ENCODE measurements at regions not wholly inside any gene's neighbourhood (a gene's known extent, or its start where the extent isn't known, plus 50 kb on each side); places are given as distances from the start of the nearest gene placed in this dataset.
"Not testable (repeated sequence)": the region's sequence is repeated elsewhere in the genome, so short reads cannot be mapped to it uniquely, and the experiment has no call there.

DNA sequence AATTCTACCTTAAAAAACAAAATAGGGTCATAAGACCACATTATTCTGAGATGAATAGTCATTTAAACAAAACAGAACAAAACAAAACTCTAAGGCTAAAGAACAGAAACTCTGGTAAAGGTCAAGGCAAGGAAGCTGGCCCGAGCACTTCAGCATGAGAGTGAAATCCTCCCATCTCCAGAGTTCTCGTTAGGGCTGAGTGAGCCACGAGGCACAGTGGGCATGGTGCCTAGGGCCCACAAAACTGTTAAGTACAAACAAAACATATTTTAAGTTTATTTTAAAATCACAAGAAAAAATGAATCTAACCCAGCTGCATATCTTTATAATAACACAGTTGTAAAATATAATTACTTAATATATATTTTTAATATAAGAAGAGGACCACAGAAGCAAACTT is 417.8 kb upstream of the GBE1 start:
- no peaks in the 10 kb centered on the region for H3K27me3 ChIP-seq (ENCODE audit: control insufficient read depth, insufficient read depth, low read length)
- DNase-seq (ENCODE audit: low read depth in 4 of 6, low spot score in 6 of 6): no peak
- no peak overlapping the region for H3K27ac ChIP-seq (ENCODE audit: low read depth, low read length)
- no peaks in the 10 kb centered on the region for H3K4me1 ChIP-seq (ENCODE audit: control insufficient read depth, insufficient read depth, low read length)
- no peaks in the 10 kb centered on the region for H3K9me3 ChIP-seq (ENCODE audit: control insufficient read depth, insufficient read depth, low read length)
- no peaks in the 10 kb centered on the region for H3K36me3 ChIP-seq (ENCODE audit: control insufficient read depth, insufficient read depth, low read length)
- no peak overlapping the region for H3K4me3 ChIP-seq (ENCODE audit: low read depth, low read length)
- WGBS (ENCODE audit: insufficient coverage): no CpG with 5 or more reads among the region's 3 CpGs

DNA sequence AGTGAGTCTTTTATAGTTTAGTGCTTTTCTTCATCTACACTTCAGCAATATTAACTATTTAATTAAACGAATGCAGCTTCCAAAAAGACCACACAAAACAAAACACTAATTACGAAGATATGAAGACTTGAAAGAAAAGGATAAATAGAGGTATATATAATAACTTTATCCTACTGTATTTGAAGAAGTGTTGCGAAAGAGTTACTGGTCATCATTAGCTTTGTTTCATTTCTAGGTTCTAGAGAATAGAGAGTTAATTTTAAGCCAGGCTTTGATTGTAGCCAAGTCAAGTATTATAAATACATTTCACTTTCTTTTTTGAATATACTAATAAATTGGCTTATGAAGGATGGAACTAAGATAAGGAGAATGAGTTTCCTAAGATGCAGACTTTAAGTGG is 416.8 kb upstream of the GBE1 start:
- no peaks in the 10 kb centered on the region for H3K36me3 ChIP-seq (ENCODE audit: control insufficient read depth, insufficient read depth, low read length)
- no peak overlapping the region for H3K4me3 ChIP-seq (ENCODE audit: low read depth, low read length)
- WGBS (ENCODE audit: insufficient coverage): no CpG with 5 or more reads among the region's 3 CpGs
- no peak for DNase-seq (ENCODE audit: low read depth in 4 of 6, low spot score in 6 of 6)
- H3K27me3 ChIP-seq (ENCODE audit: control insufficient read depth, insufficient read depth, low read length): no peaks in the 10 kb centered on the region
- H3K27ac ChIP-seq (ENCODE audit: low read depth, low read length): no peak overlapping the region
- H3K4me1 ChIP-seq (ENCODE audit: control insufficient read depth, insufficient read depth, low read length): no peaks in the 10 kb centered on the region
- no peaks in the 10 kb centered on the region for H3K9me3 ChIP-seq (ENCODE audit: control insufficient read depth, insufficient read depth, low read length)

DNA sequence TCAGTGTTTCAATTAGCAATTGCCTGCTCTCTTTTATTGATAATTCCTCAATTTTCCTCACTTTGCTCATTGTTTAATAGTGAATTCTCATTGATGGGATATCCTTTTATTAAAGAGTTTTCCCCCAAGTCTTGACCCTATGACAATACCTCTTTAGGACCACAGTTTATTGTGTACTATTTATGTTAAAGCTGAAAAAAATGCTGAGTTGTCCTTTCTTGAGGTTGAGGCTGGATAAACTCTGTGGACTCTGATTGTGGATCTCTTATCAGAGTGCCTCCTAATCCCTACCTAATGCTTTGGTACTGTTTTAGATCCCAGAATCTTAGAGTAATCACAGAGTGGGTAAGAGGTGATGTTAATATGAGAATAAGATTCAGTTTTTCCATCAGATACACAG is 416.3 kb upstream of the GBE1 start:
- Histone ChIP-seq H3K4me1 (ENCODE audit: control insufficient read depth, insufficient read depth, low read length) (no peaks in the 10 kb centered on the region), H3K9me3 (ENCODE audit: control insufficient read depth, insufficient read depth, low read length) (no peaks in the 10 kb centered on the region), H3K36me3 (ENCODE audit: control insufficient read depth, insufficient read depth, low read length) (no peaks in the 10 kb centered on the region), H3K4me3 (ENCODE audit: low read depth, low read length) (no peak overlapping the region), H3K27me3 (ENCODE audit: control insufficient read depth, insufficient read depth, low read length) (no peaks in the 10 kb centered on the region), H3K27ac (ENCODE audit: low read depth, low read length) (no peak overlapping the region)
- no peak for DNase-seq (ENCODE audit: low read depth in 4 of 6, low spot score in 6 of 6)

DNA sequence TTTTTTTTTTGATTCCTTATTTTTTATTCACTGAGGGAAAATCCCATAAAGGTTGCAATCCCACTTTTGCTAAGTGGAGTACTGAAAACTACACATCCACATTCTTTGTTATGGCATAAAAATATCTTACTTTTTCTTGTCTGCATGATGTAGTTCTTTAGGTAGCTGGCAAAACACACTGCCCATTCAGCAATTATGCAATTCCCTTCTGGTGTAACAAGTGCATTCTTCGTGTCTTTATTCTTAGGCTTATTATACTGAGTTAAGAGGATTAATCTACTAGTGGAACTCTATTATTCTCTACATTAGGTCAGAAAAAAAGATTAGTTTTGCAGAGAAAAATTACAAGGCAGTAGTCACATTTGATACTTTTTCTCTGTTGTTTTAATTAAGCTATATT is 403.8 kb upstream of the GBE1 start:
- Histone ChIP-seq H3K4me3 (ENCODE audit: low read depth, low read length) (no peak overlapping the region), H3K36me3 (ENCODE audit: control insufficient read depth, insufficient read depth, low read length) (no peaks in the 10 kb centered on the region), H3K9me3 (ENCODE audit: control insufficient read depth, insufficient read depth, low read length) (no peaks in the 10 kb centered on the region), H3K27me3 (ENCODE audit: control insufficient read depth, insufficient read depth, low read length) (no peaks in the 10 kb centered on the region), H3K27ac (ENCODE audit: low read depth, low read length) (no peak overlapping the region), H3K4me1 (ENCODE audit: control insufficient read depth, insufficient read depth, low read length) (no peaks in the 10 kb centered on the region)
- no peak for DNase-seq (ENCODE audit: low read depth in 4 of 6, low spot score in 6 of 6)
- no CpG with 5 or more reads among the region's 1 CpG for WGBS (ENCODE audit: insufficient coverage)

DNA sequence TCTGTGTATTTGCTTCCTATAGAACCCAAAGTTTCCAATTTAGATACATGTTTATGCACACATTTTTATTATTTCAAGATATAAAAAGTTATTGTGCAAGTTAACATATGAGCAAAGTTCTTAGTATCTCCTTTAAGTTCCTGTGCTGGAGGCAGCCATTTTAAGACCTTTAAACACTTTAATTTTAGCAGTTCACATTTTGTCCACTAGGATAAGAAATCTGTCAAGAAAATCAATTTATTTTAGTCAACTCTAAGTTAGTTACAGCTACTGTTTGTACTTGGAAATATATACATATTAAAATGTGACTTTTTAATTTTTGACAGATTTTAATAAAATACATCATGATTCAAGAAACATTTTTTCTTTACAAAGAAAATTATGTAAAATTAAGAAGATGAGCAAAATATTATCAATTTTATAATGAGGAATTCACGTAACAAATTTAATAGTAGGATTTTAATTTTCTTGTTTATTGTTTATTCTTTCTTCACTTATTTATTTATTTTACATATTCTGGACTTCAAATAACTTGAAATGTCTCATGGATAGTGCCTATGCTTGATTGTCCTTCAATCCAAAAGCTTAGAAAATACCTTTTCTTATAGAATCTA is 402.6 kb upstream of the GBE1 start:
- WGBS (ENCODE audit: insufficient coverage): no CpG with 5 or more reads among the region's 1 CpG
- no peak for DNase-seq (ENCODE audit: low read depth in 4 of 6, low spot score in 6 of 6)
- H3K27ac ChIP-seq (ENCODE audit: low read depth, low read length): no peak overlapping the region
- H3K4me1 ChIP-seq (ENCODE audit: control insufficient read depth, insufficient read depth, low read length): no peaks in the 10 kb centered on the region
- no peaks in the 10 kb centered on the region for H3K9me3 ChIP-seq (ENCODE audit: control insufficient read depth, insufficient read depth, low read length)
- no peaks in the 10 kb centered on the region for H3K36me3 ChIP-seq (ENCODE audit: control insufficient read depth, insufficient read depth, low read length)
- H3K27me3 ChIP-seq (ENCODE audit: control insufficient read depth, insufficient read depth, low read length): no peaks in the 10 kb centered on the region
- H3K4me3 ChIP-seq (ENCODE audit: low read depth, low read length): no peak overlapping the region

DNA sequence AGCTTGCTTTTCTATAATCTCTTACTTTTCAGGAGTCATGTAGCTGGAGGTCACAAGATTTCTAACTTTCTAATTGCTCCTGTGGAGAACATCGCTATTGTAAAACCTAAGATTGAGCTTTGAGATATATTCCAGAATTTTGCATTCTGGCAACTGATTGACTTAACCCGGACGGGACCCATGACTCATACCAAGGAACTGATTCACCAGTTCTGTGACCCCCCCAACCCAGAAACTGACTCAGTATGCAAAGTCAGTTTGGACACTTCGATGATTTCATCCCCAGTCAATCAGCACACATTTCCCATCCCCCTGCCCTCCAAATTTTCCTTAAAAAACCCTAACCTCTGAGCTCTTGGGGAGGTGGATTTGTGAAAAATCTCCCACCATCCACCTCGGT is 396.5 kb upstream of the GBE1 start:
- no peak for DNase-seq (ENCODE audit: low read depth in 4 of 6, low spot score in 6 of 6)

DNA sequence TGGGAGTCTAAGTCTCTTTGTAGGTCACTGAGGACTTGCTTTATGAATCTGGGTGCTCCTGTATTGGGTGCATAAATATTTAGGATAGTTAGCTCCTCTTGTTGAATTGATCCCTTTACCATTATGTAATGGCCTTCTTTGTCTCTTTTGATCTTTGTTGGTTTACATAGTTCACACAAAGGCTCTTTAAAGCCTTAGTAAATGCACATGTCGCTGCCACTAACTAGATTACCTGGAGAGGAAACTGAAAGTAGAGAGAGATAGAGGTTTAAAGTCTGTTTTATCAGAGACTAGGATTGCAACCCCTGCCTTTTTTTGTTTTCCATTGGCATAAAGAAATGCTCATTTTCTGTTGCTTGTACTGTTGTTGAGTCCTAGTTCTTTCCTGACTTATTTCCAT is 392.4 kb upstream of the GBE1 start:
- not testable (repeated sequence) for H3K27me3 ChIP-seq (ENCODE audit: control insufficient read depth, insufficient read depth, low read length); H3K9me3 ChIP-seq (ENCODE audit: control insufficient read depth, insufficient read depth, low read length); H3K27ac ChIP-seq (ENCODE audit: low read depth, low read length); H3K36me3 ChIP-seq (ENCODE audit: control insufficient read depth, insufficient read depth, low read length); DNase-seq (ENCODE audit: low read depth in 4 of 6, low spot score in 6 of 6); H3K4me1 ChIP-seq (ENCODE audit: control insufficient read depth, insufficient read depth, low read length); H3K4me3 ChIP-seq (ENCODE audit: low read depth, low read length)
- WGBS (ENCODE audit: insufficient coverage): no CpG with 5 or more reads among the region's 1 CpG

More for the DNA sequence above, 396.5 kb upstream of the GBE1 start:
- Histone ChIP-seq H3K4me3 (ENCODE audit: low read depth, low read length) (no peak overlapping the region), H3K4me1 (ENCODE audit: control insufficient read depth, insufficient read depth, low read length) (no peaks in the 10 kb centered on the region), H3K9me3 (ENCODE audit: control insufficient read depth, insufficient read depth, low read length) (no peaks in the 10 kb centered on the region), H3K27me3 (ENCODE audit: control insufficient read depth, insufficient read depth, low read length) (no peaks in the 10 kb centered on the region), H3K27ac (ENCODE audit: low read depth, low read length) (no peak overlapping the region), H3K36me3 (ENCODE audit: control insufficient read depth, insufficient read depth, low read length) (no peaks in the 10 kb centered on the region)
- WGBS (ENCODE audit: insufficient coverage): 94% methylated on average over 3 of the region's 5 CpGs

DNA sequence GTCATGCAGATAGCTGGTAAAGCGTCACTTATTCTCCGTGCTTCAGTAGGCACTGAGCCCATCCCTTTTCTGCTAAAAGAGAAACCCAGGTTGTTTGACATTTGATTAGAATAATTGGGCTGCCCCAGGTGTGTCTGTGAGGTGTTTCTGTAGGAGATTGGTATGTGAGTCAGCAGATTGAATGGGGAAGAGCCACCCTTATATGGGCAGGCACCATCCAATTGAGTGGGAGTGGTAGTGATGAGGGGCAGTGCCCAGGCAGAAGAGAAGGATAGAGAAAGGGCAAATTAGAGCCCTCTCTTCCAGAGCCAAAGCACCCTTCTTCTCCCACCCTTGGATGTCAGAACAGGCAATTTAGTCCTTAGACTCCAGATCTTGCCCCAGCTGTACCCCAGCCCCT is 384.3 kb upstream of the GBE1 start:
- H3K36me3 ChIP-seq (ENCODE audit: control insufficient read depth, insufficient read depth, low read length): no peaks in the 10 kb centered on the region
- H3K4me3 ChIP-seq (ENCODE audit: low read depth, low read length): no peak overlapping the region
- H3K27me3 ChIP-seq (ENCODE audit: control insufficient read depth, insufficient read depth, low read length): no peaks in the 10 kb centered on the region
- DNase-seq (ENCODE audit: low read depth in 4 of 6, low spot score in 6 of 6): no peak
- H3K27ac ChIP-seq (ENCODE audit: low read depth, low read length): no peak overlapping the region
- H3K4me1 ChIP-seq (ENCODE audit: control insufficient read depth, insufficient read depth, low read length): no peaks in the 10 kb centered on the region
- WGBS (ENCODE audit: insufficient coverage): 95% methylated on average over 2 of the region's 2 CpGs
- no peaks in the 10 kb centered on the region for H3K9me3 ChIP-seq (ENCODE audit: control insufficient read depth, insufficient read depth, low read length)

DNA sequence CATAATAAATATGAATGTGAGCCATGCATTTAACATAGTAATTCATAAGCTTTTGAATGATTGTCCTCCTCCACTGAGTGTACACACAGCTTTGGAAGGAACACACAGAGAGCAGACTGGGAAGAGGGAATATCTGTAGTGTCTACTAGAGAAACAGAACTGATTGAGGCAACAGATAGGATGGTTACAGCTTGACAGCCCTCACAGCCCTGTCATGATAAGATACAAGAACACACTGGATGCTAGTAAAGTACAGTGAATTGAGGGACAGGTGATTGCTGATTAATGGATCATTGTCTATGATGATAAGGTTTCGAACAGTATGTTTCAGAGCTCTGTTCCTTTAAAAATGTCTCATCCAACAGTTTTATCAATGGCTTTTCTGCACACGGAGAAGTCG is 383.4 kb upstream of the GBE1 start:
- WGBS (ENCODE audit: insufficient coverage): no CpG with 5 or more reads among the region's 3 CpGs
- H3K27ac ChIP-seq (ENCODE audit: low read depth, low read length): no peak overlapping the region
- no peaks in the 10 kb centered on the region for H3K9me3 ChIP-seq (ENCODE audit: control insufficient read depth, insufficient read depth, low read length)
- no peaks in the 10 kb centered on the region for H3K36me3 ChIP-seq (ENCODE audit: control insufficient read depth, insufficient read depth, low read length)
- no peak for DNase-seq (ENCODE audit: low read depth in 4 of 6, low spot score in 6 of 6)
- no peak overlapping the region for H3K4me3 ChIP-seq (ENCODE audit: low read depth, low read length)
- no peaks in the 10 kb centered on the region for H3K4me1 ChIP-seq (ENCODE audit: control insufficient read depth, insufficient read depth, low read length)
- no peaks in the 10 kb centered on the region for H3K27me3 ChIP-seq (ENCODE audit: control insufficient read depth, insufficient read depth, low read length)

DNA sequence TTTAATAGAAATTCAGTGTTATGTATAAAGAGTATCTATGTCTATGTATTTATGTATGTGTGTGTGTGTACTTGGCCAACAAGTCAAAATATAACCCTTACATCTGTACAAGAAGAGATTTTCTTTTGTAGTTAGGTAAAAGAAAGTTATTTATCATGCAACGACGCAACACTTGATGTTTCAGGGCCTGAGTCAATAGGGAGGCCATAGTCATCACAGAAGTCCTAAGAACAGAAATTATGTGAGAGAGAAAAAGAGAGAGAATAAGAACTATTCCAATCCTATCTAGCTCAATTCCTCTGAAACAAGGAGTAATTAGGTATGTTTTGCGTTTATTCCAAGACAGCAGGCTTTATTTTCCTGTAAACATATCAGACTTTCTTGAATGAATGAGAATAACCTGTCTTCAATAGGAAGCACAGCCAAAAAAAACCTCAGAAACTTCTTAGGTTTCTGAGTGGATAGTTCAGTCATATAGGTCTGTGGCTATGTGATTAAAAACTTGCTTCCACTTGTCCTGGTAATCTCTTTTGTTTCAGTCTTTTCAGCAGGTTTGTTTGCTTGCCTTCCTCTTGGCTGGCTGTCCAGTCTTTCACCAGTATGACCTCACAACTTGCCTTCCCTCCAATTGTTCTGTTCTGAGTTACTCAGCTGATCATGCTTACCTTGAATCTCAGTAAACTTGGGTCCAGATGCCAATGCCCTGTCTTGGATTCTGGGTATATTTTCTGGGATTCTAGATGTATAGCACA is 382.4 kb upstream of the GBE1 start:
- no CpG with 5 or more reads among the region's 3 CpGs for WGBS (ENCODE audit: insufficient coverage)
- DNase-seq (ENCODE audit: low read depth in 4 of 6, low spot score in 6 of 6): peak in 1 of 6 donors; percentile 30
- Histone ChIP-seq H3K4me3 (ENCODE audit: low read depth, low read length) (no peak overlapping the region), H3K36me3 (ENCODE audit: control insufficient read depth, insufficient read depth, low read length) (no peaks in the 10 kb centered on the region), H3K27me3 (ENCODE audit: control insufficient read depth, insufficient read depth, low read length) (no peaks in the 10 kb centered on the region), H3K27ac (ENCODE audit: low read depth, low read length) (no peak overlapping the region), H3K9me3 (ENCODE audit: control insufficient read depth, insufficient read depth, low read length) (no peaks in the 10 kb centered on the region), H3K4me1 (ENCODE audit: control insufficient read depth, insufficient read depth, low read length) (no peaks in the 10 kb centered on the region)
